OCI-LY1 (cell line): ENCODE measurements at regions not wholly inside any gene's neighbourhood (a gene's known extent, or its start where the extent isn't known, plus 50 kb on each side); places are given as distances from the start of the nearest gene placed in this dataset.

Experiments
- EZH2 ChIP-seq: fragments of 200-600 bp; sonication (generic), shearing (Covaris generic); IDR thresholded peaks from 2 replicates; pipeline ENCODE4 v1.8.0; 2017; ENCODE audit warnings: borderline replicate concordance, mixed run types, mild to moderate bottlenecking, antibody characterized with exemption, low read length, moderate library complexity, mixed read lengths
- TF ChIP-seq, protein P1 (sequence below): fragments of 200-600 bp; sonication (generic), shearing (Covaris generic); IDR thresholded peaks from 2 replicates; pipeline ENCODE4 v1.5.1; 2017; ENCODE audit warnings: mild to moderate bottlenecking, antibody characterized with exemption, low read length, moderate library complexity, mixed read lengths

DNA sequence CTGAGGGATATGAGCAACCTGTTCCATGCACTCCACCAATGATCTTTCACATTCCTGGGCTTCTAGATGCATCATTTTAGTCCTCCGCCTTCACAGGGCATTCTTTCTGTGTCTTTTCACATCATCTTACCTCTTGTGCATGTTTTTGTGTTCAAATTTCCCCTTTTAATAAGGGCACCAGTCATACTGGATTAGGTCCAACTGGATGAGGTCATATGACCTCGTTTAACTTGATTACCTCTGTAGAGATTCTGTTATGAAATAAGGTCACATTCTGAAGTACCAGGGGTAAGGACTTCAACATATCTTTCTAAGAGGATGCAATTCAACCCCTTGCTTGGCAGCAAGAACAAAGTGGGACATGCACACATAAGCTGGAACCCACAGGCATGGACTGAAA is 335.3 kb upstream of the TLE4 start:
- TF ChIP-seq, protein P1, sequence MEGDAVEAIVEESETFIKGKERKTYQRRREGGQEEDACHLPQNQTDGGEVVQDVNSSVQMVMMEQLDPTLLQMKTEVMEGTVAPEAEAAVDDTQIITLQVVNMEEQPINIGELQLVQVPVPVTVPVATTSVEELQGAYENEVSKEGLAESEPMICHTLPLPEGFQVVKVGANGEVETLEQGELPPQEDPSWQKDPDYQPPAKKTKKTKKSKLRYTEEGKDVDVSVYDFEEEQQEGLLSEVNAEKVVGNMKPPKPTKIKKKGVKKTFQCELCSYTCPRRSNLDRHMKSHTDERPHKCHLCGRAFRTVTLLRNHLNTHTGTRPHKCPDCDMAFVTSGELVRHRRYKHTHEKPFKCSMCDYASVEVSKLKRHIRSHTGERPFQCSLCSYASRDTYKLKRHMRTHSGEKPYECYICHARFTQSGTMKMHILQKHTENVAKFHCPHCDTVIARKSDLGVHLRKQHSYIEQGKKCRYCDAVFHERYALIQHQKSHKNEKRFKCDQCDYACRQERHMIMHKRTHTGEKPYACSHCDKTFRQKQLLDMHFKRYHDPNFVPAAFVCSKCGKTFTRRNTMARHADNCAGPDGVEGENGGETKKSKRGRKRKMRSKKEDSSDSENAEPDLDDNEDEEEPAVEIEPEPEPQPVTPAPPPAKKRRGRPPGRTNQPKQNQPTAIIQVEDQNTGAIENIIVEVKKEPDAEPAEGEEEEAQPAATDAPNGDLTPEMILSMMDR = no peak
- no peak for TF ChIP-seq EZH2
